ENCODE measurements at regions not wholly inside any gene's neighbourhood (a gene's known extent, or its start where the extent isn't known, plus 50 kb on each side); places are given as distances from the start of the nearest gene placed in this dataset.

DNA sequence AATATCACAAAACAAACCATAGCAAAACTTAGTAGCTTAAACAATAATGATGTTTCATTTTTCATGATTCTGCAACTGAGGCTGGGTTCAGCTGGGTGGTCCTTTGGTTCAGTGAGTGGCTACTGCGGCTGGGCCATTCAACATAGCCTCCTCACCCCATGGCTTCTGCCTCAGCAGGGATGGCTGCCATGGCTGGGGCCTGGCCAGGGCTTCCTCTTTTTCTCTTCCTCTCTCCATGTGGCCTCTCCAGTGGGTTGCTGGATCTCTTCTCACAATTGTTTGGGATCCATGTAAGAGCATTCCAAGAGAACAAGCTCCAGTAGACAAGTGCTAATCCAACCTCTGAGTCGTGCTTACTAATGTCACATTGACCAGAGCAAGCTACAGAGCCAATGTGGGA lies 248.6 kb upstream of the PLET1 start:
- WGBS (ENCODE audit: extremely low coverage, insufficient coverage, insufficient read length): no CpG with 5 or more reads among the region's 2 CpGs
- Histone ChIP-seq H3K9ac (ENCODE audit: low read length) (no peak overlapping the region), H3K36me3 (ENCODE audit: control insufficient read depth in 1 of 2, insufficient read depth in 2 of 2, low read length in 2 of 2) (no peaks in the 10 kb centered on the region), H2BK12ac (ENCODE audit: low read length) (no peak overlapping the region), H2BK120ac (ENCODE audit: insufficient read depth, low read length, poor library complexity) (no peak overlapping the region), H3K4ac (ENCODE audit: low read depth, low read length) (no peak overlapping the region), H3K27ac (ENCODE audit: low read depth, low read length) (no peak overlapping the region), H3K4me2 (ENCODE audit: low read length) (no peak overlapping the region), H3K23ac (ENCODE audit: low read length) (no peak overlapping the region), H3K18ac (ENCODE audit: low read length) (no peak overlapping the region), H3K79me1 (ENCODE audit: low read length) (no peaks in the 10 kb centered on the region), H3K4me1 (ENCODE audit: control insufficient read depth in 1 of 2, insufficient read depth in 2 of 2, low read length in 2 of 2) (no peaks in the 10 kb centered on the region), H2AFZ (ENCODE audit: insufficient read depth, low read length, poor library complexity) (no peak overlapping the region), H3K27me3 (ENCODE audit: insufficient read depth, low read length) (no peaks in the 10 kb centered on the region), H4K8ac (ENCODE audit: low read depth, low read length) (no peak overlapping the region), H2BK5ac (ENCODE audit: low read depth, low read length, poor library complexity) (no peak overlapping the region), H3K9me3 (ENCODE audit: insufficient read depth, low read depth, low read length) (no peaks in the 10 kb centered on the region), H3K79me2 (ENCODE audit: control insufficient read depth, insufficient read depth, low read length, poor library complexity) (no peaks in the 10 kb centered on the region), H2AK5ac (ENCODE audit: low read length) (no peak overlapping the region), H3K14ac (ENCODE audit: low read length) (no peak overlapping the region), H4K91ac (ENCODE audit: low read depth, low read length) (no peak overlapping the region), H3K4me3 (ENCODE audit: low read depth, low read length) (no peak overlapping the region), H4K12ac (ENCODE audit: low read depth, low read length) (no peak overlapping the region)
- no peak for DNase-seq

DNA sequence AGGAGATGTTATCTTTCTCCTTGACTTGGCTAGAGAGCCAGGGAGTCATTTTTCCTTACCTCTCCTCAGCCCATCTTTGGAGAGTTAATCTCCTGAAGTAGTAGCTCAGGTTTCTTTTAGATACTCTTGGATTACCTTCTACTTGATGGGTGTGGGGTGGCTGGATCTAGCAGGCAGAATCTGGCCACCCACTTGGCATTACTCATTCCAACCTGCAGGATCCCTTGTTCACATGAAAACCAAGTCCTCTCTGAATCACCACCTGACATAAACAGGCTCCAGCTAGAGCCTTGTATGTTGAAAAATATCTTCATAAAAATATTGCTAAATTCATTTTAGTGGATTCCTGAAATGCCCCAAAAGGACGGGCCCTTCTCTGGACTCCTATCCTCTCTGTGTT lies 250.6 kb upstream of the PLET1 start:
- no peak overlapping the region for H2BK5ac ChIP-seq (ENCODE audit: low read depth, low read length, poor library complexity)
- no peak overlapping the region for H3K4me3 ChIP-seq (ENCODE audit: low read depth, low read length)
- H4K91ac ChIP-seq (ENCODE audit: low read depth, low read length): no peak overlapping the region
- peak in 1 of 2 donors; percentile 36 for DNase-seq
- no peak overlapping the region for H3K27ac ChIP-seq (ENCODE audit: low read depth, low read length)
- H3K23ac ChIP-seq (ENCODE audit: low read length): no peak overlapping the region
- H4K8ac ChIP-seq (ENCODE audit: low read depth, low read length): no peak overlapping the region
- H3K79me1 ChIP-seq (ENCODE audit: low read length): no peaks in the 10 kb centered on the region
- no peaks in the 10 kb centered on the region for H3K36me3 ChIP-seq (ENCODE audit: control insufficient read depth in 1 of 2, insufficient read depth in 2 of 2, low read length in 2 of 2)
- no peak overlapping the region for H3K18ac ChIP-seq (ENCODE audit: low read length)
- H3K27me3 ChIP-seq (ENCODE audit: insufficient read depth, low read length): no peaks in the 10 kb centered on the region
- H2BK120ac ChIP-seq (ENCODE audit: insufficient read depth, low read length, poor library complexity): no peak overlapping the region
- no peak overlapping the region for H3K9ac ChIP-seq (ENCODE audit: low read length)
- no peaks in the 10 kb centered on the region for H3K9me3 ChIP-seq (ENCODE audit: insufficient read depth, low read depth, low read length)
- no peak overlapping the region for H2AK5ac ChIP-seq (ENCODE audit: low read length)
- H2BK12ac ChIP-seq (ENCODE audit: low read length): no peak overlapping the region
- H2AFZ ChIP-seq (ENCODE audit: insufficient read depth, low read length, poor library complexity): no peak overlapping the region
- no peak overlapping the region for H3K14ac ChIP-seq (ENCODE audit: low read length)
- no CpG with 5 or more reads among the region's 1 CpG for WGBS (ENCODE audit: extremely low coverage, insufficient coverage, insufficient read length)
- no peaks in the 10 kb centered on the region for H3K4me1 ChIP-seq (ENCODE audit: control insufficient read depth in 1 of 2, insufficient read depth in 2 of 2, low read length in 2 of 2)
- no peak overlapping the region for H3K4ac ChIP-seq (ENCODE audit: low read depth, low read length)
- no peak overlapping the region for H3K4me2 ChIP-seq (ENCODE audit: low read length)
- H4K12ac ChIP-seq (ENCODE audit: low read depth, low read length): no peak overlapping the region
- H3K79me2 ChIP-seq (ENCODE audit: control insufficient read depth, insufficient read depth, low read length, poor library complexity): no peaks in the 10 kb centered on the region

- Histone ChIP-seq H3K9me3 (ENCODE audit: insufficient read depth, low read depth, low read length) (no peaks in the 10 kb centered on the region), H3K27me3 (ENCODE audit: insufficient read depth, low read length) (no peaks in the 10 kb centered on the region), H3K4me2 (ENCODE audit: low read length) (no peak overlapping the region), H4K12ac (ENCODE audit: low read depth, low read length) (no peak overlapping the region), H3K27ac (ENCODE audit: low read depth, low read length) (no peak overlapping the region), H2BK12ac (ENCODE audit: low read length) (no peak overlapping the region), H3K4me3 (ENCODE audit: low read depth, low read length) (no peak overlapping the region), H4K91ac (ENCODE audit: low read depth, low read length) (no peak overlapping the region), H3K14ac (ENCODE audit: low read length) (no peak overlapping the region), H3K79me1 (ENCODE audit: low read length) (no peaks in the 10 kb centered on the region), H2BK120ac (ENCODE audit: insufficient read depth, low read length, poor library complexity) (no peak overlapping the region), H3K9ac (ENCODE audit: low read length) (no peak overlapping the region), H2AFZ (ENCODE audit: insufficient read depth, low read length, poor library complexity) (no peak overlapping the region), H2AK5ac (ENCODE audit: low read length) (no peak overlapping the region), H3K18ac (ENCODE audit: low read length) (no peak overlapping the region), H4K8ac (ENCODE audit: low read depth, low read length) (no peak overlapping the region), H3K79me2 (ENCODE audit: control insufficient read depth, insufficient read depth, low read length, poor library complexity) (no peaks in the 10 kb centered on the region), H2BK5ac (ENCODE audit: low read depth, low read length, poor library complexity) (no peak overlapping the region), H3K23ac (ENCODE audit: low read length) (no peak overlapping the region), H3K4me1 (ENCODE audit: control insufficient read depth in 1 of 2, insufficient read depth in 2 of 2, low read length in 2 of 2) (no peaks in the 10 kb centered on the region), H3K36me3 (ENCODE audit: control insufficient read depth in 1 of 2, insufficient read depth in 2 of 2, low read length in 2 of 2) (no peaks in the 10 kb centered on the region), H3K4ac (ENCODE audit: low read depth, low read length) (no peak overlapping the region)
- WGBS (ENCODE audit: extremely low coverage, insufficient coverage, insufficient read length): no CpG with 5 or more reads among the region's 1 CpG
- no peak for DNase-seq
Measured at GRCh38 chr11:112511911-112512310, 251.3 kb upstream of the PLET1 start.

GRCh38 chr11:112513417-112513816 lies 252.8 kb upstream of the PLET1 start:
- no peak overlapping the region for H3K27ac ChIP-seq (ENCODE audit: low read depth, low read length)
- H2BK12ac ChIP-seq (ENCODE audit: low read length): no peak overlapping the region
- H3K4ac ChIP-seq (ENCODE audit: low read depth, low read length): no peak overlapping the region
- H3K9me3 ChIP-seq (ENCODE audit: insufficient read depth, low read depth, low read length): no peaks in the 10 kb centered on the region
- no CpG with 5 or more reads among the region's 2 CpGs for WGBS (ENCODE audit: extremely low coverage, insufficient coverage, insufficient read length)
- H2AK5ac ChIP-seq (ENCODE audit: low read length): no peak overlapping the region
- H3K4me3 ChIP-seq (ENCODE audit: low read depth, low read length): no peak overlapping the region
- no peak overlapping the region for H2BK5ac ChIP-seq (ENCODE audit: low read depth, low read length, poor library complexity)
- H3K18ac ChIP-seq (ENCODE audit: low read length): no peak overlapping the region
- no peak overlapping the region for H4K8ac ChIP-seq (ENCODE audit: low read depth, low read length)
- DNase-seq: no peak
- no peak overlapping the region for H3K23ac ChIP-seq (ENCODE audit: low read length)
- no peak overlapping the region for H2AFZ ChIP-seq (ENCODE audit: insufficient read depth, low read length, poor library complexity)
- H3K79me1 ChIP-seq (ENCODE audit: low read length): no peaks in the 10 kb centered on the region
- no peaks in the 10 kb centered on the region for H3K4me1 ChIP-seq (ENCODE audit: control insufficient read depth in 1 of 2, insufficient read depth in 2 of 2, low read length in 2 of 2)
- no peak overlapping the region for H3K14ac ChIP-seq (ENCODE audit: low read length)
- H4K91ac ChIP-seq (ENCODE audit: low read depth, low read length): no peak overlapping the region
- no peaks in the 10 kb centered on the region for H3K27me3 ChIP-seq (ENCODE audit: insufficient read depth, low read length)
- no peak overlapping the region for H4K12ac ChIP-seq (ENCODE audit: low read depth, low read length)
- H3K36me3 ChIP-seq (ENCODE audit: control insufficient read depth in 1 of 2, insufficient read depth in 2 of 2, low read length in 2 of 2): no peaks in the 10 kb centered on the region
- H3K9ac ChIP-seq (ENCODE audit: low read length): no peak overlapping the region
- H3K4me2 ChIP-seq (ENCODE audit: low read length): no peak overlapping the region
- no peak overlapping the region for H2BK120ac ChIP-seq (ENCODE audit: insufficient read depth, low read length, poor library complexity)
- H3K79me2 ChIP-seq (ENCODE audit: control insufficient read depth, insufficient read depth, low read length, poor library complexity): no peaks in the 10 kb centered on the region

Measured in trophoblast cell (in vitro differentiated cells and primary cell).